Stimulated activated CD4-positive, alpha-beta T cell treated with anti-CD3 and anti-CD28 coated beads, Interleukin-12 subunit alpha, Interleukin-12 subunit beta, amount 100 ng/mL, for 48 hours (primary cell): ENCODE measurements at regions not wholly inside any gene's neighbourhood (a gene's known extent, or its start where the extent isn't known, plus 50 kb on each side); places are given as distances from the start of the nearest gene placed in this dataset.

Source experiments
- DNase-seq, 3 donors: peaks; one replicate each; pipeline ENCODE4 v3.0.0-alpha.2; 2020; ENCODE audit warnings: low read depth in 2 of 3, low spot score in 1 of 3

- no peak for DNase-seq
These were observed 387.5 kb upstream of the RAG2 start for GRCh38 chr11:36985562-36985961.

GRCh38 chr11:36976741-36977140 is 378.7 kb upstream of the RAG2 start:
- no peak for DNase-seq

DNA sequence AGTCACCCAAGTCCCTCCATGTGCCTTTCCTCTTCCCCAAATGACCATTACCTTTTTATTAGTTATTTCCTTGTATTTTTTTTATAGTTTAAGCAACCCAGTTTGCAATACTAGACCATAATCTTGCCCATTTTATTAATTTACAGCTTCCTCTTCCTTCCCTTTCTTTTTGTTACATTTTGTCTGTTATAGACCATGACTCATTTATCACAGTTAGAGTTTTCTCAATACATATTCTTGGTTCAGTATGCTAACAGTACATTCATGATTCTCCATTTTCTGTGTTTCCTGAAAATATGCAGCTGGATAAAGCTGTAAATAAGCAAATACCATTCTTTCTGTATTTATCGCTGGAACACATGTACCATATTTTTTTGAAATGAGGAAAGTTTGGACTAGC is 376.7 kb upstream of the RAG2 start:
- no peak for DNase-seq

DNA sequence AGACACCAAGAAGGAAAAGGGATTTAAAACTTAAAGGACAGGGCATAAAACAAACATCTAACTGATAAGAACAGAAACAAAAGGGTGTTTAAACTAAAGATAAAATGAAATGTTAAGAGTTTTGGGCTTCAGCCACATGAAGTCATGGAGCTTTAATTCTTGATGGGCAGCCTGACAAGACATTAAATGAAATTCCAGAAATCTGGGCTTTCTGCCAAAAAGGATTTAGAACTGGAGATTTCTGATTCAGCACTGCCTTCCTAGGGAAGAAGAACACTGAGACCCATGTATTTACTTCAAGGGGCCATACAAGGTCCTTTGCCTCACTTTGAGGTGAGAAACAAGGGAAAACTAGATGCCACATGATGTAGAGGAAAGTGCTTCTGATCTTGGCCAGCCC is 355.9 kb upstream of the RAG2 start:
- DNase-seq = no peak

GRCh38 chr11:36948460-36949127 is 350.6 kb upstream of the RAG2 start:
- no peak for DNase-seq

GRCh38 chr11:36945384-36945783 is 347.3 kb upstream of the RAG2 start:
- DNase-seq = no peak

GRCh38 chr11:36933481-36933880 is 335.4 kb upstream of the RAG2 start:
- no peak for DNase-seq

GRCh38 chr11:36931139-36931538 is 333.1 kb upstream of the RAG2 start:
- DNase-seq = no peak

DNA sequence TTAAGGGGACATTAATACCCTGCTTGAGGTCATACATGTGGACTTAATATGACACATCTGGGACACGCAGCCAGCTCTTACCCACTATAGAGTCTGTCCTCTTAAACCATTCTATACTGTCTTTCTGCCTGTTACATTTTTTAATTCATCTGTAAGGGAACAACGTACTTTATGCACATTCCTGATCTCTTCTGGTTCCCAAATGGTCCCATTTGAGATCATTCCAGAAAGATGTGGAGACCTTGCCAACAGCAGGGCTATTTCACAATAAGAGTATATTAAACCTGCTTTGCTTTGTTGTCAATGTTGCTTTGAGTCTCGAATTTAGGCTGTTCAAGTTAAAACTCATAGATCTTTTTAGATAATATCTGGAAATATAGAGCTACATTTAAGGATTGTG is 332.2 kb upstream of the RAG2 start:
- DNase-seq = no peak

GRCh38 chr11:36929401-36929800 is 331.4 kb upstream of the RAG2 start:
- DNase-seq = no peak

DNA sequence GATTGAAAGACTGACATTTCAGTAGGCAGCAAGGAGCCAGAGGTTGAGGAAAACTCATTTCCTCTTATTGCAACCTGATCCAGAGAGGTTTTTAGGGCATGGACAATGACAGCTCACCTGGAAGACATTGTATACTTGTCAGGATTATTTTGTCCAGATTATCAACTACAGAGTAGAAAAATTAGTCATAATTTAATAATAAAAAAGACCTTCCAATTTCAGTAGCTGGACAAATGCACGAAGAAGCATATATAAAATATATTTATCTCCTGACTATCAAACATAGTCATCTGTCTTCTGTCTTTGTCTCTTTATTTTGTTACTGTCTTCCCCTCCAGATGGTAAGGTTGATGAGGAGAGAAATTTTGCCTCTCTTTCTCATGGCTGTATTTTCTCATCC is 330.6 kb upstream of the RAG2 start:
- DNase-seq = no peak

DNA sequence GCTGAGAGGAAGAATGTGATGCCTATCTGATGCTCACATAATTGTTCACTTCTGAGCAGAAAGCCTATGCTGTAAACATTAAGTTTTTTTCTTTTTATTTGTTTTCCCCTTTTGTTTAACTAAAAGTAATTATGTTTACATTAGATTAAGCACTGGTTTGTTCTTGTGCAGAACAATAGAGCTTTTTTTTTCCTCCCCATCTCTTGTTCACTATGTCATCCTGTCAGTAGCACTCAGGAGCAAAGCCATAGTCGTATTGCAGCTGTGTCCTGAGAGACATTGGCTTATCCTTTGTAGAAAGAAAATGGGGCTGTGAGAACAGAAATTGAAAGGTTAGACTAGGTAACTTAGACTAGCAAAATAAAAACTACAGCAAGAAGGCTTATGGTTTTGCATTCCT is 301.8 kb upstream of the RAG2 start:
- DNase-seq = no peak

- DNase-seq = no peak
These were observed 292.8 kb upstream of the RAG2 start for GRCh38 chr11:36890841-36891240.

DNA sequence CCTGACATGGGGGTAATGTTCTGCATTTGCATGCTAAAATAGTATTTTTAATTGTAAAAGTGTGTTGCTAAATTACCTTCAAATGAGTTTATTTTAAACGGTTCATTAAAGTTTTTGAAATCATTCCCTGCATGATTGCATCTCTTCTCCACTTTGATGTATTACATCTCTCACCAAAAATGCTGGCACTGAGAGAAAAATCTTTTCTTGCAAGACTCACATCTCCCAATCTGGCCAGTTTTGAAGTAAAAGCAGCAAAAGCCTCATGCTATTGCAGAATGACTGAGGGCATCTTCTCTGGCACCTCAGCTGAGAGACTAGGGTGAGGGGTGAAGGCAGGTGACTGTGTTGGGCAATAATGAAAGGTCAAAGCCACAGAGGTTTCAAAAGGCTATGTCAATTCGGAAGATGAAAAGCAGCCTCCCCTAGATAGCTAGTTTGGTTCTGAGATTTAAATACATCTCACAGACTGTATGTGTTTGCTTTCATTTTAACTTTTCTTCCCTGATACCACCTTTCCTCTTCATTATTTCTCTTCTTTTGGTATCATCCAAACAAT is 292.2 kb upstream of the RAG2 start:
- DNase-seq = no peak

- DNase-seq = no peak
These were observed 287.1 kb upstream of the RAG2 start for GRCh38 chr11:36885154-36885553.

DNA sequence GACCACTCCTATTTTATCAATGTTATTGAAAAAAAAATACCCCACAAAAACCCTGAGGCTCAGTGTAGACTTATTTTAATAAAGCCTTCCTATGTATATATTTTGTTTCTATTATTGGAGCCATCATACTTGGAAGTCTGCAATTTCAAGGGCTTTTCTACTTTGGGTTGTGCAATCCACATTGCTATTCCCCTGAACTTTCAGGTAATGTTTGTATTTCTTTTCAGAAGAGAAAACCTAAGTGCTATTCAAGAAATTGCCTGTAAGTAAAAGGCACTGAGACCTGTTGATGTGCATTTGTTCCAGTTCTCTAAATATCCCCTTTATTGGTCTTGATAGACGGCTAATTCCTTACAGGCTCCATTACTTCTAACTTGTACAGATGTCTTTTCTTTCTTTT is 280.7 kb upstream of the RAG2 start:
- DNase-seq = no peak

DNA sequence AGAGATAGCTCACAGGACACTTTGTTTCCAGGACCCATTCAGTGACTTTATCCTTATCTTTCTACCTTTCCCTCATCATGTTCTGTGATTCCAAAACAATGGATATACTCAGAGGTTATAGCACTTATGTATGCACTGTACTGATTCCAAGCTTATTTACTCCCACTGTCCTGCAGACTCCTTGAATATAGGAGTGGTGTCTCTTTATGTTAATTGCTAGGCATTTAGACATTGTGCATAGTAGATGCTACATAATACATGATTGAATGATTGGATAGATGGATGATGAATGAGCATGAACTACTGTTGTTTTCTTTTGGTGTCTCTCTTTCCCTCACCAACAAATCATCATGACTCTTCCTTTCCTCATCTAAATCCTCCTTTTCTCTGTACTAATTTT is 279.1 kb upstream of the RAG2 start:
- no peak for DNase-seq

GRCh38 chr11:36876266-36876665 is 278.2 kb upstream of the RAG2 start:
- no peak for DNase-seq

- DNase-seq = no peak
These were observed 276.3 kb upstream of the RAG2 start for GRCh38 chr11:36874291-36874690.

GRCh38 chr11:36870361-36870760 is 272.3 kb upstream of the RAG2 start:
- no peak for DNase-seq

DNA sequence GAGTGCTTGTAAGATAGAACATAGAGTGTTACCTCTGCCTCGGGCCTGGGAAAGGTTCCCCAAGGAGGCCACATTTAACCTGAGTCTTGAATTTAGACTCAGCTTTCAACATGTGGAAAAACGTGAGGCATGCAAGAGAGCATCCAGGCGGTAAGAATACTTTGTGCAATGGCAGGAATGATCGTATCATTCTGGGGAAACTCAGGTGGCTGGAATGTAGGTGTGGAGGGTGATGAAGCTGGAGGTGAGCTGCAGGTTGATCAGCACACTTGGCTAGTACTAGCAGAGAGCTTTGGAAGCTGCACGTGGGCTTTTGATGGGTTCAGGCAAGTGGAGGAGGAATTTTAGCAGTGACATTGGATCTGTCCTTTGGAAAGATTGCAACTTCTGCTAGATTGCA is 270.3 kb upstream of the RAG2 start:
- no peak for DNase-seq

- no peak for DNase-seq
These were observed 267.8 kb upstream of the RAG2 start for GRCh38 chr11:36865846-36866245.

DNA sequence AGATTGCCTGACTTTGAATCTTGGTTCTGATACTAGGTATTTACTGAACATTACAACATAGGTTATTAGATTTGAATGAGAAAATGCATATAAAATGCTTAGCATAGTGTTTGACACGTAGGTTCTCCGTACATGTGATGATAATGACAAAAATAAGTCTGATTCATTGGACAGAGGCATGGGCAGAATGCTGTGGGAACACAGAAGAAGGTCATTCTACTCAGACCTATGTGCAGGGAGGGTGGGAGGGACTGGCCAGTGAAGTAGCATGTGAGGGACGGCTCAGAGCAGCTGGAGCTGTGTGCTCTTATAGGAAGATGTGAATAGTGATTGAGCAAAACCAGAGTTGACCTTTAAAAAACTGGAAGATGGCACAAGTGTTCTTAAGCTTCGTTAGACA is 256.8 kb upstream of the RAG2 start:
- no peak for DNase-seq
